Panc1 (cell line): ENCODE measurements at regions not wholly inside any gene's neighbourhood (a gene's known extent, or its start where the extent isn't known, plus 50 kb on each side); places are given as distances from the start of the nearest gene placed in this dataset.

Source experiments
- POLR2AphosphoS5 ChIP-seq: IDR thresholded peaks from 2 replicates; pipeline ENCODE4 v1.6.1; 2012; ENCODE audit warnings: mild to moderate bottlenecking, low read depth, low read length, moderate library complexity
- TF ChIP-seq, protein P1 (sequence below): fragments of 450-650 bp; IDR thresholded peaks from 2 replicates; pipeline ENCODE4 v1.5.1; 2017; ENCODE audit warnings: mild to moderate bottlenecking
- TF ChIP-seq, protein P2 (sequence below), 2 experiments: IDR thresholded peaks; 2 replicates each; pipeline ENCODE4 v1.6.1; 2011 to 2012; ENCODE audit warnings: low read depth in 2 of 2, control low read depth in 1 of 2, low read length in 1 of 2, mild to moderate bottlenecking in 1 of 2, moderate library complexity in 1 of 2; ENCODE audit not compliant: insufficient read depth in 1 of 2

DNA sequence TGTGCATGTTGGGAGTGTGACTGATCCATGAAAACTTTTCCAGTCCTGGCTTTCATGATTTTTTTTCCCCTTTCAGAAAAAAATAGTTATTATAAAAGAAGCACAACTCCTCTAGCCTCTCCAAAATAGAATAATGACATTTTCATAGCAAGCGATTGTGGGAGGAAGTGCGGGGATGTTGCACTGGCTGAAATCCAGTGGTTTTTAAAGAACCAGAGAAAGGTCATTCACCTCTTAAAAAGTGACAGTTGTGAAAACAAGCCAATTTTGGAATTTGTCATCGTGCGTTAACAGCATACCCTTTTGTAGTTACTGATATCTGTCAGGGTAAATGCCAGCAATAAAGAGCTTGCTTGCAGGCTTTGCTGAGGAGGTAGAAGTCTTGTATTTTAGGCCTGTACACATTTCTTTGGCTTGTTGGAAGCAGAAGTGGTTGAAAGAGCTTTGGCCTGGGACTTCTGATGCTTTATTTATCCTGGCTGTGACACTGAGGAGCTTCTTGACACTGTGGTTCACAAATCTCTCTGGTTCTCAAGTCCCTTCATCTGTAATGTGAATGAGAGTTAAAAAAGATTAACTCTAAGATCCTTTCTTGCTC, 545.9 kb downstream of the REEP3 start:
- TF ChIP-seq, protein P1, sequence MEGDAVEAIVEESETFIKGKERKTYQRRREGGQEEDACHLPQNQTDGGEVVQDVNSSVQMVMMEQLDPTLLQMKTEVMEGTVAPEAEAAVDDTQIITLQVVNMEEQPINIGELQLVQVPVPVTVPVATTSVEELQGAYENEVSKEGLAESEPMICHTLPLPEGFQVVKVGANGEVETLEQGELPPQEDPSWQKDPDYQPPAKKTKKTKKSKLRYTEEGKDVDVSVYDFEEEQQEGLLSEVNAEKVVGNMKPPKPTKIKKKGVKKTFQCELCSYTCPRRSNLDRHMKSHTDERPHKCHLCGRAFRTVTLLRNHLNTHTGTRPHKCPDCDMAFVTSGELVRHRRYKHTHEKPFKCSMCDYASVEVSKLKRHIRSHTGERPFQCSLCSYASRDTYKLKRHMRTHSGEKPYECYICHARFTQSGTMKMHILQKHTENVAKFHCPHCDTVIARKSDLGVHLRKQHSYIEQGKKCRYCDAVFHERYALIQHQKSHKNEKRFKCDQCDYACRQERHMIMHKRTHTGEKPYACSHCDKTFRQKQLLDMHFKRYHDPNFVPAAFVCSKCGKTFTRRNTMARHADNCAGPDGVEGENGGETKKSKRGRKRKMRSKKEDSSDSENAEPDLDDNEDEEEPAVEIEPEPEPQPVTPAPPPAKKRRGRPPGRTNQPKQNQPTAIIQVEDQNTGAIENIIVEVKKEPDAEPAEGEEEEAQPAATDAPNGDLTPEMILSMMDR, result no peak
- TF ChIP-seq, protein P2, sequence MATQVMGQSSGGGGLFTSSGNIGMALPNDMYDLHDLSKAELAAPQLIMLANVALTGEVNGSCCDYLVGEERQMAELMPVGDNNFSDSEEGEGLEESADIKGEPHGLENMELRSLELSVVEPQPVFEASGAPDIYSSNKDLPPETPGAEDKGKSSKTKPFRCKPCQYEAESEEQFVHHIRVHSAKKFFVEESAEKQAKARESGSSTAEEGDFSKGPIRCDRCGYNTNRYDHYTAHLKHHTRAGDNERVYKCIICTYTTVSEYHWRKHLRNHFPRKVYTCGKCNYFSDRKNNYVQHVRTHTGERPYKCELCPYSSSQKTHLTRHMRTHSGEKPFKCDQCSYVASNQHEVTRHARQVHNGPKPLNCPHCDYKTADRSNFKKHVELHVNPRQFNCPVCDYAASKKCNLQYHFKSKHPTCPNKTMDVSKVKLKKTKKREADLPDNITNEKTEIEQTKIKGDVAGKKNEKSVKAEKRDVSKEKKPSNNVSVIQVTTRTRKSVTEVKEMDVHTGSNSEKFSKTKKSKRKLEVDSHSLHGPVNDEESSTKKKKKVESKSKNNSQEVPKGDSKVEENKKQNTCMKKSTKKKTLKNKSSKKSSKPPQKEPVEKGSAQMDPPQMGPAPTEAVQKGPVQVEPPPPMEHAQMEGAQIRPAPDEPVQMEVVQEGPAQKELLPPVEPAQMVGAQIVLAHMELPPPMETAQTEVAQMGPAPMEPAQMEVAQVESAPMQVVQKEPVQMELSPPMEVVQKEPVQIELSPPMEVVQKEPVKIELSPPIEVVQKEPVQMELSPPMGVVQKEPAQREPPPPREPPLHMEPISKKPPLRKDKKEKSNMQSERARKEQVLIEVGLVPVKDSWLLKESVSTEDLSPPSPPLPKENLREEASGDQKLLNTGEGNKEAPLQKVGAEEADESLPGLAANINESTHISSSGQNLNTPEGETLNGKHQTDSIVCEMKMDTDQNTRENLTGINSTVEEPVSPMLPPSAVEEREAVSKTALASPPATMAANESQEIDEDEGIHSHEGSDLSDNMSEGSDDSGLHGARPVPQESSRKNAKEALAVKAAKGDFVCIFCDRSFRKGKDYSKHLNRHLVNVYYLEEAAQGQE (IDR thresholded peaks at IDR 0.05; ENCODE audit: insufficient read depth in 1 of 2, low read depth in 2 of 2, low read length in 1 of 2), result no peak
- no peak for TF ChIP-seq POLR2AphosphoS5
